ENCODE measurements at regions not wholly inside any gene's neighbourhood (a gene's known extent, or its start where the extent isn't known, plus 50 kb on each side); places are given as distances from the start of the nearest gene placed in this dataset.

DNA sequence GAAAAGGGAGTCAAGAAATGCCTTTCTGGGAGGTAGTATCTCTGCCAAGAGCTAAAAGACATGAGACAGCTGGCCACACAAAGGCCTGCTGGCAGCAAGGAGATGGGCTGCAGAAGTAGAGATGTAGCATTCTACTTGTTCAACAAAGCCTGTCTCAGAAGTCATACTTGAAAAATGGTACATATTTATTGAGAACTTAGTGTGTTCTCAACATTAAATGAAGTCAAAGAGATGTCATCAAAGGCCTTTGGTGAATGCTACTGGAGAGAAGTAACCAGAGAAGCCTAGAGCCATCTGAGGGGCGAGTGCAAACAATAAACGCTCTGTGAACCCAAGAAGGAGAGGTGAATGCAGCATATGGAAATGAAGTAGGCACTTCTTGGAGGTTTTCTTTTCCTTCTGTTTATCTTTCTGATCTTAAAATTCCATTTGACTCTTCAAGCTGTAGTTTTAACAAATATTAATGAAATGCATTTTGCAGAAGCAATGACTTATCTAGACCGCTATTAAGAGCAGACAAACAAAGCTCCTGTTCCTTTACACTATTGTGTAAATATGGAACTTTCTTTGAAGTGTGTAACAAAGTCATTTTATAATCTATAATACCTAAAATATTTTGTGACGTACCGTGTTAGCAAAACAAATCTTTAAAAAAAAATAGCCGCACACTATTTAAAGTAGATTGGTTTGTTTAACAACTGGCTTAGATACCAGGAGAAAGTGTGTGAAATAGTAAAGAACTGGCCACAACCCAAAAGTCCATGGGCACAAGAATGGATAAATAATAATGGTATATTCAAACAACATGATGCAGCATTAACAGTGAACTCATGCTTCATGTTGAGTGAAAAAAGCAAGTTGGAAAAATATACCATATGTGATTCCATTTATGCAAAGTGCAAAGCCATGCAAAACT lies 70.2 kb downstream of the ZNF608 start:
- no peak overlapping the region for H3K9ac ChIP-seq (ENCODE audit: low read depth in 2 of 2, low read length in 2 of 2)
- TF ChIP-seq, protein P1, sequence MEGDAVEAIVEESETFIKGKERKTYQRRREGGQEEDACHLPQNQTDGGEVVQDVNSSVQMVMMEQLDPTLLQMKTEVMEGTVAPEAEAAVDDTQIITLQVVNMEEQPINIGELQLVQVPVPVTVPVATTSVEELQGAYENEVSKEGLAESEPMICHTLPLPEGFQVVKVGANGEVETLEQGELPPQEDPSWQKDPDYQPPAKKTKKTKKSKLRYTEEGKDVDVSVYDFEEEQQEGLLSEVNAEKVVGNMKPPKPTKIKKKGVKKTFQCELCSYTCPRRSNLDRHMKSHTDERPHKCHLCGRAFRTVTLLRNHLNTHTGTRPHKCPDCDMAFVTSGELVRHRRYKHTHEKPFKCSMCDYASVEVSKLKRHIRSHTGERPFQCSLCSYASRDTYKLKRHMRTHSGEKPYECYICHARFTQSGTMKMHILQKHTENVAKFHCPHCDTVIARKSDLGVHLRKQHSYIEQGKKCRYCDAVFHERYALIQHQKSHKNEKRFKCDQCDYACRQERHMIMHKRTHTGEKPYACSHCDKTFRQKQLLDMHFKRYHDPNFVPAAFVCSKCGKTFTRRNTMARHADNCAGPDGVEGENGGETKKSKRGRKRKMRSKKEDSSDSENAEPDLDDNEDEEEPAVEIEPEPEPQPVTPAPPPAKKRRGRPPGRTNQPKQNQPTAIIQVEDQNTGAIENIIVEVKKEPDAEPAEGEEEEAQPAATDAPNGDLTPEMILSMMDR (IDR thresholded peaks at IDR 0.05), result no peak
- H3K27me3 ChIP-seq, result no peaks in the 10 kb centered on the region
- no peaks in the 10 kb centered on the region for H3K9me3 ChIP-seq
- no peak for DNase-seq
- intact Hi-C loops (cut with DNase I), result no loop called here
- no peaks in the 10 kb centered on the region for H3K36me3 ChIP-seq
- no peak overlapping the region for H3K27ac ChIP-seq
- H3K4me3 ChIP-seq, result no peak overlapping the region
- H3K4me1 ChIP-seq, result peaks cover 6% of the 10 kb centered on the region

DNA sequence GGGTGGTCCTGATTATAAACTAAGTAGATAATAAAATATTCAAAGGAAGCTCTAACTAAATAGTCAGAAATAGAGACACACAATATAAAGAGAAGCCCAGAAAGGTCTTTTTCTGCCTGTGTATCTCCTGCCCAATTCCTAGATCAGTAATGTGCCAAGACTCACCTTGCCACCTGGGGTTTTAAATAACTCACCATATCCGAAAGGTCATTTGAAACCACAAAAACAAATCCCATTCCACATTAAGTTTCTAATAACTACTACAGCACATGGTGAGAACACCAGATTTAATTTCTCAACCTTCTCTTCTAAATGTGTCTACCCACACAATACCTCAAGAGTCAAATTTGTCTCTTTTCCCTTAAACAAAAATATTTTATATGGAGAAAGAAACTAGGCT lies 75.2 kb downstream of the ZNF608 start:
- Histone ChIP-seq H3K9ac (ENCODE audit: low read depth in 2 of 2, low read length in 2 of 2) (no peak overlapping the region), H3K27me3 (no peaks in the 10 kb centered on the region), H3K27ac (no peak overlapping the region), H3K4me1 (no peaks in the 10 kb centered on the region), H3K9me3 (no peaks in the 10 kb centered on the region), H3K36me3 (no peaks in the 10 kb centered on the region), H3K4me3 (no peak overlapping the region)
- intact Hi-C loops (cut with DNase I), result no loop called here
- TF ChIP-seq, protein P1 (IDR thresholded peaks at IDR 0.05), result no peak
- no peak for DNase-seq

DNA sequence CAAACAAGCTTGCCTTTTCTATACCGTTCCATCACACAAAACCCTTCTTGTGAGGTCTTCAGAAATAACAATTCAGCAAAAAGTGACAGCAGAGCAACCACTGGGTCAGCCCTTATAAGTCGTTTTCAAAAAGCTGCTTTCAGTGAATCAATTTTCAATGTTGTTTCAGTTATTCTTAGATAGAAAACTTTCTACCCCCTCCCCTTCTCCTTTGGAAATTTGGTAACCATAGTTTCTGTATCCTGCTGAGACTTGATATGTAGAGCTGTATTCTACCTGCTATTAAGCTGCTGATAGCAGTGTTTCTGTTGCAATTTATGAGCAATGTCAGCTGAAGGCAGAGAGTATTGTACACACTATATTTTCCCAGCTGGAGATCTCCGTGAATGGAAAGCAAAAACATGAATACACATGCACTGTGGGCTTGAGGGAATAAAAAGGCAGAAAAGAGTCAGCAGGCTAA lies 75.7 kb downstream of the ZNF608 start:
- DNase-seq, result no peak

DNA sequence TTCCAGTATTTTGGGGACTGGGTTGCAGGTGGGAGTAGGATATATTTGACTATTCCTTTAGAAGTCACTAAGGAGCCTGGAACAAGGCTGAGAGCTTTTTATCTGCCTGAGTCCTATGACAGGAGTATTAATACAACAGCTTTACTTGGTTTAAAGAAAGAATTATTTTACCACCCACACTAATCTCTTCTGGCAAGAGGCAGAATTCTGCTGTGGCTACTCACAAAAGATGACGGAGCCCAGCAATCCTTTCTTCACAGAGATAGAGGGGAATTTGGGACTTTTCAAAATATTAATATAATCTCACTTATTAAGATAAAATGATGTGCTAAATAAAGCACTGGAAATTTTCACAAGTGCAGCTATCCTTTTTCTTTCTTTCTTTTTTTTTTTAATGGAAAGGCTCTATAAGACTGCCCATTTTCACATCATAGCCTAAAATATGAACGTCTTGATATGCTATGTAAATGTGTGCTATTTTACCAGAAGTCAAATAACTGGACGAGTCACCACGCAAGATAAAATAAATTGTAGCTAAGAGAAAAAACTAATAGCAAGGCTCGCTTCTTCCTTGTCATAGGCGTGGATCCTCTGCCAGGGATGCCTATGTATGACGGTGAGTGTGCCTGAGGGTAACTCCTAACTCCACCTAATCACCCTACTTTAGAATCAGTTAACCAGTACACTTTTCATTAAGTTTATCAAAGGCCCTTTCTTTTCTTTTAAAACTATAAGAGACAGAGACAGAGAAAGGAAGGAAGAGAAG lies 76.3 kb downstream of the ZNF608 start:
- Histone ChIP-seq H3K27ac (no peak overlapping the region), H3K9ac (ENCODE audit: low read depth in 2 of 2, low read length in 2 of 2) (no peak overlapping the region), H3K36me3 (no peaks in the 10 kb centered on the region), H3K9me3 (no peaks in the 10 kb centered on the region), H3K27me3 (no peaks in the 10 kb centered on the region), H3K4me3 (no peak overlapping the region), H3K4me1 (no peaks in the 10 kb centered on the region)
- TF ChIP-seq, protein P1 (IDR thresholded peaks at IDR 0.05), result no peak
- intact Hi-C loops (cut with DNase I), result no loop called here
- no peak for DNase-seq

More for the DNA sequence above, 75.7 kb downstream of the ZNF608 start:
- H3K9ac ChIP-seq (ENCODE audit: low read depth in 2 of 2, low read length in 2 of 2), result no peak overlapping the region
- no peaks in the 10 kb centered on the region for H3K36me3 ChIP-seq
- no peaks in the 10 kb centered on the region for H3K27me3 ChIP-seq
- intact Hi-C loops (cut with DNase I), result no loop called here
- H3K27ac ChIP-seq, result no peak overlapping the region
- H3K9me3 ChIP-seq, result no peaks in the 10 kb centered on the region
- TF ChIP-seq, protein P1 (IDR thresholded peaks at IDR 0.05), result no peak
- H3K4me3 ChIP-seq, result no peak overlapping the region
- no peaks in the 10 kb centered on the region for H3K4me1 ChIP-seq

DNA sequence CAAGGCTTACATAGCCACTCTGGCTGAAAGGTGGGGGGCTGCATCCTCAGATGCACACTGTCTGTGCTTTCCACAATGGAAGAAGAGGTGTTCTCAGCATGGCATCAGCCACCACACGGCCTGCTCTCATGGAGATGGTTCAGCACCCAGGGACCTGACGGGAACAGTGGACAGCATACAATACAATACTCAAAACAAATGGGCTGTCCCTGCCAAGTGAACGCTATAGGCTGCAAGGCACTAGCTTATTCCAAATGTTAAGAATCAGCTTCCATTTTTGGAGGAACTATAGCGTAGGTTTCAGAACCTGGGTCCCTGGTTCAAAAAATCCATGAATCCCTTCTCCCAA lies 77.2 kb downstream of the ZNF608 start:
- DNase-seq, result no peak
- Histone ChIP-seq H3K4me3 (no peak overlapping the region), H3K27ac (no peak overlapping the region), H3K9me3 (no peaks in the 10 kb centered on the region), H3K9ac (ENCODE audit: low read depth in 2 of 2, low read length in 2 of 2) (no peak overlapping the region), H3K27me3 (no peaks in the 10 kb centered on the region), H3K4me1 (no peaks in the 10 kb centered on the region), H3K36me3 (no peaks in the 10 kb centered on the region)
- TF ChIP-seq, protein P1 (IDR thresholded peaks at IDR 0.05), result no peak
- intact Hi-C loops (cut with DNase I), result no loop called here

Measured in colonic mucosa (tissue), 4 donors.